Astrocyte (in vitro differentiated cells and primary cell): ENCODE measurements at regions not wholly inside any gene's neighbourhood (a gene's known extent, or its start where the extent isn't known, plus 50 kb on each side); places are given as distances from the start of the nearest gene placed in this dataset.

Experiments used
- CTCF ChIP-seq: IDR thresholded peaks from 2 replicates; pipeline ENCODE4 v1.5.1; 2011; ENCODE audit warnings: low read depth, mild to moderate bottlenecking, inconsistent platforms, low read length, moderate library complexity; ENCODE audit not compliant: insufficient read depth
- EZH2 ChIP-seq: IDR thresholded peaks from 2 replicates; pipeline ENCODE4 v1.6.1; 2012; ENCODE audit warnings: mild to moderate bottlenecking, low read length, inconsistent platforms; ENCODE audit not compliant: insufficient read depth

GRCh38 chr2:20136149-20136548 is 84.7 kb upstream of the LAPTM4A start:
- no peak for TF ChIP-seq CTCF
- no peak for TF ChIP-seq EZH2
